Fibroblast of skin of left biceps (primary cell): ENCODE measurements at regions not wholly inside any gene's neighbourhood (a gene's known extent, or its start where the extent isn't known, plus 50 kb on each side); places are given as distances from the start of the nearest gene placed in this dataset.

Experiments used
- DNase-seq, 2 experiments: peaks; one replicate each; pipeline ENCODE4 v3.0.0-alpha.2; 2013; ENCODE audit warnings: low read depth in 2 of 2

GRCh38 chr1:186620566-186621350, 59.5 kb downstream of the PTGS2 start:
- peak; percentile 95 for DNase-seq

- DNase-seq, result peak; percentile 44 to 52
Observed at GRCh38 chr1:186618401-186619170, 61.6 kb downstream of the PTGS2 start.

GRCh38 chr1:186617926-186618325, 62.3 kb downstream of the PTGS2 start:
- no peak for DNase-seq

GRCh38 chr1:186616511-186616910, 63.7 kb downstream of the PTGS2 start:
- no peak for DNase-seq

GRCh38 chr1:186615332-186615731, 64.9 kb downstream of the PTGS2 start:
- no peak for DNase-seq

GRCh38 chr1:186611156-186611555, 69.1 kb downstream of the PTGS2 start:
- no peak for DNase-seq

GRCh38 chr1:186609183-186609582, 71.0 kb downstream of the PTGS2 start:
- no peak for DNase-seq

- DNase-seq, result peak; percentile 57 to 62
Observed at GRCh38 chr1:186605762-186606350, 74.4 kb downstream of the PTGS2 start.

- no peak for DNase-seq
Observed at GRCh38 chr1:186595969-186596368, 84.3 kb downstream of the PTGS2 start.

GRCh38 chr1:186578325-186579016, 101.8 kb downstream of the PTGS2 start:
- DNase-seq, result no peak

- DNase-seq, result no peak
Observed at GRCh38 chr1:186577633-186578032, 102.6 kb downstream of the PTGS2 start.

GRCh38 chr1:186577216-186577615, 103.0 kb downstream of the PTGS2 start:
- no peak for DNase-seq

- DNase-seq, result peak; percentile 42 to 47
Observed at GRCh38 chr1:186575348-186575747, 104.9 kb downstream of the PTGS2 start.

- DNase-seq, result no peak
Observed at GRCh38 chr1:186574926-186575325, 105.3 kb downstream of the PTGS2 start.

GRCh38 chr1:186572509-186572908, 107.7 kb downstream of the PTGS2 start:
- no peak for DNase-seq

GRCh38 chr1:186571771-186572170, 108.5 kb downstream of the PTGS2 start:
- no peak for DNase-seq

GRCh38 chr1:186569856-186570255, 108.9 kb upstream of the PDC start:
- DNase-seq, result no peak

GRCh38 chr1:186568221-186568620, 107.3 kb upstream of the PDC start:
- no peak for DNase-seq

GRCh38 chr1:186566140-186566855, 105.4 kb upstream of the PDC start:
- DNase-seq, result no peak

- no peak for DNase-seq
Observed at GRCh38 chr1:186564582-186564981, 103.7 kb upstream of the PDC start.

GRCh38 chr1:186559601-186560116, 98.7 kb upstream of the PDC start:
- peak; percentile 54 to 56 for DNase-seq
